ENCODE measurements at regions not wholly inside any gene's neighbourhood (a gene's known extent, or its start where the extent isn't known, plus 50 kb on each side); places are given as distances from the start of the nearest gene placed in this dataset.

DNA sequence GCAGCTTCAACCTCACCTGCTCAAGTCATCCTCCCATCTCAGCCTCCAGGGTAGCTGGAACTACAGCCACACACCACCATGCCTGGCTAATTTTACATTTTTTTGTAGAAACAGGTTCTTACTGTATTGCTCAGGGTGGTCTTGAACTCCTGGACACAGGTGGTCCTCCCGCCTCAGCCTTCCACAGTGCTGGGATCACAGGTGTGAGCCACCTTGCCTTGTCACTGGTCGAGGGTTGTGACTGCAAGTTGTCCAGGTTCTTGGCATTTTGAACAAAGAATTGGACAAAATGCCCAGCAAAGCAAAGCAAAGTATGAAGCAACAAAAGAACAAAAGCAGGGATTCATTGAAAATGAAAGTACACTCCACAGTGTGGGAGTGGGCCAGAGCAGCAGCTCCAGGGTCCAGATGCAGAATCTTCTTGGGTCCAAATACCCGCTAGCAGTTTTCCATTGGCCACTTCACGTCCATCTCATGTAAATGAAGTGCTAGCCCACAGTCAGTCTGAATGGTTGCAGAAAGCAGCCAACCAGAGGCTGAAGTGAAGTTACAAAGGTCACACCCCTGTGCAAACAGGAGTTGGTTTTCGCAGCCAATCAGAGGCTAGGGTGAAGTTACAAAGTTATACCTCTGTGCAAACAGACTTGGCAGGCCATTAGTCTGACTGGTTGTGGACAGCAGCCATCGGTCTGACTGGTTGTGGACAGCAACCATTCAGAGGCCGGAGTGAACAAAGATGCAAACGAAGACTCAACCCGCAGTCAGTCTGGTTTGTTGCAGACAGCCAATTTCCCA, 109.5 kb upstream of the KIF26B start:
- H3K4me3 ChIP-seq = no peak overlapping the region
- Mint-ChIP-seq H3K4me1 (peaks cover 35% of the 10 kb centered on the region), H3K36me3 (ENCODE audit: low read depth) (no peaks in the 10 kb centered on the region), H3K9me3 (no peaks in the 10 kb centered on the region), H3K4me3 (no peak overlapping the region), H3K27me3 (ENCODE audit: insufficient read depth, low read depth, poor library complexity) (no peaks in the 10 kb centered on the region), H3K27ac (no peak overlapping the region)
- DNase-seq (ENCODE audit: low spot score) = peak; percentile 47
- TF ChIP-seq EZH2 (IDR thresholded peaks at IDR 0.05; ENCODE audit: low read depth, unreplicated experiment) = no peak
- no peak for TF ChIP-seq ZNF114 (CRISPR knock-in tag; IDR thresholded peaks at IDR 0.05)
- TF ChIP-seq, protein P1, sequence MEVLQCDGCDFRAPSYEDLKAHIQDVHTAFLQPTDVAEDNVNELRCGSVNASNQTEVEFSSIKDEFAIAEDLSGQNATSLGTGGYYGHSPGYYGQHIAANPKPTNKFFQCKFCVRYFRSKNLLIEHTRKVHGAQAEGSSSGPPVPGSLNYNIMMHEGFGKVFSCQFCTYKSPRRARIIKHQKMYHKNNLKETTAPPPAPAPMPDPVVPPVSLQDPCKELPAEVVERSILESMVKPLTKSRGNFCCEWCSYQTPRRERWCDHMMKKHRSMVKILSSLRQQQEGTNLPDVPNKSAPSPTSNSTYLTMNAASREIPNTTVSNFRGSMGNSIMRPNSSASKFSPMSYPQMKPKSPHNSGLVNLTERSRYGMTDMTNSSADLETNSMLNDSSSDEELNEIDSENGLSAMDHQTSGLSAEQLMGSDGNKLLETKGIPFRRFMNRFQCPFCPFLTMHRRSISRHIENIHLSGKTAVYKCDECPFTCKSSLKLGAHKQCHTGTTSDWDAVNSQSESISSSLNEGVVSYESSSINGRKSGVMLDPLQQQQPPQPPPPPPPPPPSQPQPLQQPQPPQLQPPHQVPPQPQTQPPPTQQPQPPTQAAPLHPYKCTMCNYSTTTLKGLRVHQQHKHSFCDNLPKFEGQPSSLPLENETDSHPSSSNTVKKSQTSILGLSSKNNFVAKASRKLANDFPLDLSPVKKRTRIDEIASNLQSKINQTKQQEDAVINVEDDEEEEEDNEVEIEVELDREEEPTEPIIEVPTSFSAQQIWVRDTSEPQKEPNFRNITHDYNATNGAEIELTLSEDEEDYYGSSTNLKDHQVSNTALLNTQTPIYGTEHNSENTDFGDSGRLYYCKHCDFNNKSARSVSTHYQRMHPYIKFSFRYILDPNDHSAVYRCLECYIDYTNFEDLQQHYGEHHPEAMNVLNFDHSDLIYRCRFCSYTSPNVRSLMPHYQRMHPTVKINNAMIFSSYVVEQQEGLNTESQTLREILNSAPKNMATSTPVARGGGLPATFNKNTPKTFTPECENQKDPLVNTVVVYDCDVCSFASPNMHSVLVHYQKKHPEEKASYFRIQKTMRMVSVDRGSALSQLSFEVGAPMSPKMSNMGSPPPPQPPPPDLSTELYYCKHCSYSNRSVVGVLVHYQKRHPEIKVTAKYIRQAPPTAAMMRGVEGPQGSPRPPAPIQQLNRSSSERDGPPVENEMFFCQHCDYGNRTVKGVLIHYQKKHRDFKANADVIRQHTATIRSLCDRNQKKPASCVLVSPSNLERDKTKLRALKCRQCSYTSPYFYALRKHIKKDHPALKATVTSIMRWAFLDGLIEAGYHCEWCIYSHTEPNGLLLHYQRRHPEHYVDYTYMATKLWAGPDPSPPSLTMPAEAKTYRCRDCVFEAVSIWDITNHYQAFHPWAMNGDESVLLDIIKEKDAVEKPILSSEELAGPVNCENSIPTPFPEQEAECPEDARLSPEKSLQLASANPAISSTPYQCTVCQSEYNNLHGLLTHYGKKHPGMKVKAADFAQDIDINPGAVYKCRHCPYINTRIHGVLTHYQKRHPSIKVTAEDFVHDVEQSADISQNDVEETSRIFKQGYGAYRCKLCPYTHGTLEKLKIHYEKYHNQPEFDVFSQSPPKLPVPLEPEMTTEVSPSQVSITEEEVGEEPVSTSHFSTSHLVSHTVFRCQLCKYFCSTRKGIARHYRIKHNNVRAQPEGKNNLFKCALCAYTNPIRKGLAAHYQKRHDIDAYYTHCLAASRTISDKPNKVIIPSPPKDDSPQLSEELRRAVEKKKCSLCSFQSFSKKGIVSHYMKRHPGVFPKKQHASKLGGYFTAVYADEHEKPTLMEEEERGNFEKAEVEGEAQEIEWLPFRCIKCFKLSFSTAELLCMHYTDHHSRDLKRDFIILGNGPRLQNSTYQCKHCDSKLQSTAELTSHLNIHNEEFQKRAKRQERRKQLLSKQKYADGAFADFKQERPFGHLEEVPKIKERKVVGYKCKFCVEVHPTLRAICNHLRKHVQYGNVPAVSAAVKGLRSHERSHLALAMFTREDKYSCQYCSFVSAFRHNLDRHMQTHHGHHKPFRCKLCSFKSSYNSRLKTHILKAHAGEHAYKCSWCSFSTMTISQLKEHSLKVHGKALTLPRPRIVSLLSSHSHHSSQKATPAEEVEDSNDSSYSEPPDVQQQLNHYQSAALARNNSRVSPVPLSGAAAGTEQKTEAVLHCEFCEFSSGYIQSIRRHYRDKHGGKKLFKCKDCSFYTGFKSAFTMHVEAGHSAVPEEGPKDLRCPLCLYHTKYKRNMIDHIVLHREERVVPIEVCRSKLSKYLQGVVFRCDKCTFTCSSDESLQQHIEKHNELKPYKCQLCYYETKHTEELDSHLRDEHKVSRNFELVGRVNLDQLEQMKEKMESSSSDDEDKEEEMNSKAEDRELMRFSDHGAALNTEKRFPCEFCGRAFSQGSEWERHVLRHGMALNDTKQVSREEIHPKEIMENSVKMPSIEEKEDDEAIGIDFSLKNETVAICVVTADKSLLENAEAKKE (CRISPR knock-in tag; IDR thresholded peaks at IDR 0.05) = no peak
- TF ChIP-seq NANOG (IDR thresholded peaks at IDR 0.05; ENCODE audit: borderline replicate concordance) = no peak
- no peak overlapping the region for H2AFZ ChIP-seq
- no peaks in the 10 kb centered on the region; the same call in 1 of the 2 replicates for H3F3A ChIP-seq (replicated peaks; ENCODE audit: low read depth)
- no peaks in the 10 kb centered on the region for H4K20me1 ChIP-seq (replicated peaks; ENCODE audit: insufficient read depth)
- H3K27ac ChIP-seq (ENCODE audit: low read depth) = no peak overlapping the region
- peaks cover 16% of the 10 kb centered on the region for H3K4me1 ChIP-seq (ENCODE audit: insufficient read depth)
- H3K27me3 ChIP-seq (ENCODE audit: insufficient read depth) = no peaks in the 10 kb centered on the region
- ATAC-seq = peak; percentile 32
- no peak overlapping the region for H3K4me2 ChIP-seq
- no peaks in the 10 kb centered on the region for H3K36me3 ChIP-seq (ENCODE audit: insufficient read depth)
- H3K9me2 ChIP-seq (ENCODE audit: insufficient read depth) = no peaks in the 10 kb centered on the region
- H3K79me2 ChIP-seq (replicated peaks; ENCODE audit: insufficient read depth) = no peaks in the 10 kb centered on the region; the same call in 1 of the 2 replicates

DNA sequence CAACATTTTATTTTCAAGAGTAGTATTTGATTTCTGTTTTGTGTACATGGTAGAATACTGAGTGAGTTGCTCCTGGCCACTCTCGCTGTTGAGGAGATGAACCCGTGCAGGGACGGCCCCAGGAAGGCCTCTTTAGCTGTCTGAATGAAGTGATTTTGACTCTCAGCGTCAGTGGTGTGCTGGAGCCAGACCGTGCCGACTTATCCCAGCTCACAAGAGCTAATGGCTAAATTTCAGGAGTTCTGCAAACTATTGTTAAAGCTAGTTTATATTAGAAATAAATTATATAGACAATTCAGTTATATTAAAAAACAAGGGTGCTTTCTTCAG, 111.2 kb upstream of the KIF26B start:
- H3K4me3 Mint-ChIP-seq = no peak overlapping the region
- H3K4me1 Mint-ChIP-seq = peaks cover 35% of the 10 kb centered on the region
- DNase-seq (ENCODE audit: low spot score) = no peak
- TF ChIP-seq EZH2phosphoT487 (IDR thresholded peaks at IDR 0.05; ENCODE audit: unreplicated experiment) = no peak
- TF ChIP-seq NANOG (IDR thresholded peaks at IDR 0.05; ENCODE audit: borderline replicate concordance) = no peak
- TF ChIP-seq, protein P2, sequence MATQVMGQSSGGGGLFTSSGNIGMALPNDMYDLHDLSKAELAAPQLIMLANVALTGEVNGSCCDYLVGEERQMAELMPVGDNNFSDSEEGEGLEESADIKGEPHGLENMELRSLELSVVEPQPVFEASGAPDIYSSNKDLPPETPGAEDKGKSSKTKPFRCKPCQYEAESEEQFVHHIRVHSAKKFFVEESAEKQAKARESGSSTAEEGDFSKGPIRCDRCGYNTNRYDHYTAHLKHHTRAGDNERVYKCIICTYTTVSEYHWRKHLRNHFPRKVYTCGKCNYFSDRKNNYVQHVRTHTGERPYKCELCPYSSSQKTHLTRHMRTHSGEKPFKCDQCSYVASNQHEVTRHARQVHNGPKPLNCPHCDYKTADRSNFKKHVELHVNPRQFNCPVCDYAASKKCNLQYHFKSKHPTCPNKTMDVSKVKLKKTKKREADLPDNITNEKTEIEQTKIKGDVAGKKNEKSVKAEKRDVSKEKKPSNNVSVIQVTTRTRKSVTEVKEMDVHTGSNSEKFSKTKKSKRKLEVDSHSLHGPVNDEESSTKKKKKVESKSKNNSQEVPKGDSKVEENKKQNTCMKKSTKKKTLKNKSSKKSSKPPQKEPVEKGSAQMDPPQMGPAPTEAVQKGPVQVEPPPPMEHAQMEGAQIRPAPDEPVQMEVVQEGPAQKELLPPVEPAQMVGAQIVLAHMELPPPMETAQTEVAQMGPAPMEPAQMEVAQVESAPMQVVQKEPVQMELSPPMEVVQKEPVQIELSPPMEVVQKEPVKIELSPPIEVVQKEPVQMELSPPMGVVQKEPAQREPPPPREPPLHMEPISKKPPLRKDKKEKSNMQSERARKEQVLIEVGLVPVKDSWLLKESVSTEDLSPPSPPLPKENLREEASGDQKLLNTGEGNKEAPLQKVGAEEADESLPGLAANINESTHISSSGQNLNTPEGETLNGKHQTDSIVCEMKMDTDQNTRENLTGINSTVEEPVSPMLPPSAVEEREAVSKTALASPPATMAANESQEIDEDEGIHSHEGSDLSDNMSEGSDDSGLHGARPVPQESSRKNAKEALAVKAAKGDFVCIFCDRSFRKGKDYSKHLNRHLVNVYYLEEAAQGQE (IDR thresholded peaks at IDR 0.05; ENCODE audit: unreplicated experiment) = no peak
- no peak for TF ChIP-seq JUNB (IDR thresholded peaks at IDR 0.05; ENCODE audit: unreplicated experiment)
- no peaks in the 10 kb centered on the region; the same call in 1 of the 2 replicates for H3K79me2 ChIP-seq (replicated peaks; ENCODE audit: insufficient read depth)
- no peak overlapping the region for H3K4me2 ChIP-seq
- H3K9me3 Mint-ChIP-seq = no peaks in the 10 kb centered on the region
- peaks cover 16% of the 10 kb centered on the region for H3K4me1 ChIP-seq (ENCODE audit: insufficient read depth)
- H2AFZ ChIP-seq = no peak overlapping the region
- H3K4me3 ChIP-seq = no peak overlapping the region
- no peak overlapping the region for H3K27ac Mint-ChIP-seq
- no peaks in the 10 kb centered on the region for H3K27me3 ChIP-seq (ENCODE audit: insufficient read depth)
- no peaks in the 10 kb centered on the region; the same call in 1 of the 2 replicates for H3F3A ChIP-seq (replicated peaks; ENCODE audit: low read depth)
- H4K20me1 ChIP-seq (replicated peaks; ENCODE audit: insufficient read depth) = no peaks in the 10 kb centered on the region
- ATAC-seq = no peak
- H3K27me3 Mint-ChIP-seq (ENCODE audit: insufficient read depth, low read depth, poor library complexity) = no peaks in the 10 kb centered on the region
- no peaks in the 10 kb centered on the region for H3K36me3 Mint-ChIP-seq (ENCODE audit: low read depth)
- no peaks in the 10 kb centered on the region for H3K9me2 ChIP-seq (ENCODE audit: insufficient read depth)
- peak overlapping the region; percentile 8; the same call in 1 of the 2 replicates for H3K27ac ChIP-seq (ENCODE audit: low read depth)
- no peaks in the 10 kb centered on the region for H3K36me3 ChIP-seq (ENCODE audit: insufficient read depth)
